IMR-90 (cell line): ENCODE measurements at regions not wholly inside any gene's neighbourhood (a gene's known extent, or its start where the extent isn't known, plus 50 kb on each side); places are given as distances from the start of the nearest gene placed in this dataset.

Experiments
- ATAC-seq: fragments of 200-7000 bp; cut with Tn5 transposase; 2 replicates; pipeline ENCODE4 v1.9.1; 2020; ENCODE audit warnings: low read depth, mild to moderate bottlenecking, moderate library complexity
- BruUV-seq: library from RNA; stranded (reverse); fragments of 400-500 nt; replicated peaks from 2 replicates; lab custom pipeline; 2021; lab: Mats Ljungman, UMichigan
- CTCF ChIA-PET: fragments of 300-600 bp; formaldehyde crosslinking; extraction: SDS; loops from one replicate; lab custom pipeline; 2021; ENCODE audit warnings: antibody characterized with exemption; lab: Yijun Ruan, JAX
- POLR2A ChIA-PET: fragments of 300-600 bp; sonication (Branson Sonifier 250); formaldehyde crosslinking; loops from one replicate; lab custom pipeline; 2022; ENCODE audit warnings: antibody characterized with exemption; ENCODE audit not compliant: unreplicated experiment; lab: Charles Lee
- DNase-seq: peaks from one replicate; pipeline ENCODE4 v3.0.0; 2013
- H2AFZ ChIP-seq: replicated peaks from 2 replicates; pipeline ENCODE3; 2013; ENCODE audit warnings: low read length, mild to moderate bottlenecking; ENCODE audit not compliant: poor library complexity
- H2AK5ac ChIP-seq: 2 replicates; pipeline ENCODE4 v1.6.1; 2013; ENCODE audit warnings: low read depth, low read length, inconsistent platforms
- H2AK9ac ChIP-seq: replicated peaks from 2 replicates; pipeline ENCODE3; 2013; ENCODE audit warnings: mild to moderate bottlenecking, low read depth, low read length, moderate library complexity; ENCODE audit not compliant: poor library complexity
- H2BK120ac ChIP-seq: 2 replicates; pipeline ENCODE4 v1.6.1; 2013; ENCODE audit warnings: low read depth, low read length, inconsistent platforms
- H2BK15ac ChIP-seq: 3 replicates; pipeline ENCODE4 v1.6.1; 2013; ENCODE audit warnings: low read depth, low read length, inconsistent platforms
- H2BK20ac ChIP-seq: 2 replicates; pipeline ENCODE4 v1.6.1; 2013; ENCODE audit warnings: low read depth, mild to moderate bottlenecking, inconsistent platforms, low read length, moderate library complexity
- H2BK5ac ChIP-seq: 2 replicates; pipeline ENCODE4 v1.6.1; 2013; ENCODE audit warnings: mild to moderate bottlenecking, low read depth, low read length, inconsistent platforms; ENCODE audit not compliant: poor library complexity, severe bottlenecking
- H3K14ac ChIP-seq: replicated peaks from 2 replicates; pipeline ENCODE4 v1.6.1; 2013; ENCODE audit warnings: low read depth, low read length, inconsistent platforms
- H3K18ac ChIP-seq: 2 replicates; pipeline ENCODE4 v1.6.1; 2013; ENCODE audit warnings: low read depth, low read length, control low read depth
- H3K23ac ChIP-seq: 2 replicates; pipeline ENCODE4 v1.6.1; 2013; ENCODE audit warnings: low read depth, low read length, inconsistent platforms
- H3K27ac ChIP-seq: 2 replicates; pipeline ENCODE4 v1.5.1; 2013; ENCODE audit warnings: mild to moderate bottlenecking, control low read depth, low read length; ENCODE audit not compliant: insufficient read depth
- H3K27me3 ChIP-seq: 2 replicates; pipeline ENCODE4 v1.6.1; 2013; ENCODE audit warnings: low read length; ENCODE audit not compliant: control insufficient read depth, insufficient read depth
- H3K36me3 ChIP-seq: 2 replicates; pipeline ENCODE4 v1.6.1; 2013; ENCODE audit warnings: low read length, mixed read lengths; ENCODE audit not compliant: control insufficient read depth, insufficient read depth
- H3K4ac ChIP-seq: 2 replicates; pipeline ENCODE4 v1.6.1; 2013; ENCODE audit warnings: low read depth, low read length, inconsistent platforms
- H3K4me1 ChIP-seq: 2 replicates; pipeline ENCODE4 v1.6.1; 2013; ENCODE audit warnings: low read length, mixed read lengths; ENCODE audit not compliant: control insufficient read depth, insufficient read depth
- H3K4me2 ChIP-seq: 2 replicates; pipeline ENCODE4 v1.6.1; 2013; ENCODE audit warnings: low read depth, mild to moderate bottlenecking, control low read depth, low read length, moderate library complexity
- H3K4me3 ChIP-seq: 2 replicates; pipeline ENCODE4 v1.5.1; 2013; ENCODE audit warnings: low read depth, mild to moderate bottlenecking, control low read depth, low read length, moderate library complexity; ENCODE audit not compliant: insufficient read depth
- H3K56ac ChIP-seq: 2 replicates; pipeline ENCODE4 v1.6.1; 2013; ENCODE audit warnings: low read length, inconsistent platforms; ENCODE audit not compliant: insufficient read depth; ENCODE audit errors: extremely low read depth
- H3K79me1 ChIP-seq, 2 experiments: 2 replicates each; pipeline ENCODE4 v1.6.1; 2013; ENCODE audit warnings: low read length in 2 of 2, inconsistent platforms in 1 of 2, low read depth in 1 of 2
- H3K9ac ChIP-seq: 2 replicates; pipeline ENCODE4 v1.6.1; 2013; ENCODE audit warnings: low read depth, low read length, control low read depth
- H3K9me1 ChIP-seq: 2 replicates; pipeline ENCODE4 v1.6.1; 2013; ENCODE audit warnings: low read length, inconsistent platforms; ENCODE audit not compliant: insufficient read depth
- H3K9me3 ChIP-seq: 2 replicates; pipeline ENCODE4 v1.6.1; 2013; ENCODE audit warnings: low read length; ENCODE audit not compliant: control insufficient read depth, insufficient read depth
- H4K20me1 ChIP-seq: 2 replicates; pipeline ENCODE4 v1.6.1; 2013; ENCODE audit warnings: low read length, inconsistent platforms; ENCODE audit not compliant: insufficient read depth
- H4K5ac ChIP-seq: 2 replicates; pipeline ENCODE4 v1.6.1; 2013; ENCODE audit warnings: mild to moderate bottlenecking, low read depth, low read length, control low read depth
- H4K8ac ChIP-seq, 2 experiments: 2 replicates each; pipeline ENCODE4 v1.6.1; 2013; ENCODE audit warnings: low read depth in 2 of 2, low read length in 2 of 2, control low read depth in 1 of 2, inconsistent platforms in 1 of 2
- H4K91ac ChIP-seq: 2 replicates; pipeline ENCODE4 v1.6.1; 2013; ENCODE audit warnings: low read depth, low read length, inconsistent platforms; ENCODE audit not compliant: insufficient read depth
- FOS ChIP-seq: fragments of 150-350 bp; IDR thresholded peaks from 2 replicates; pipeline ENCODE4 v1.6.1; 2016; ENCODE audit warnings: low read depth, low read length
- RAD21 ChIP-seq: IDR thresholded peaks from 2 replicates; pipeline ENCODE4 v1.6.1; 2012; ENCODE audit warnings: low read length, improper control_type of control experiment
- WGBS, 2 experiments: methylation state at CpG; one replicate each; pipeline versions ENCODE4 v1.1.5 to v1.1.7; 2013; ENCODE audit warnings: missing lambda C conversion rate in 2 of 2; ENCODE audit not compliant: insufficient read length in 1 of 2; ENCODE audit errors: extremely low coverage in 2 of 2; 5-methylcytosine and 5-hydroxymethylcytosine counted together
- dilution Hi-C: fragments of 300-500 bp; cut with HindIII; formaldehyde crosslinking; loops from one replicate; pipeline ENCODE4 v1.14.3; 2018; ENCODE audit warnings: low sequenced_read_pairs; ENCODE audit not compliant: unreplicated experiment
- in situ Hi-C: fragments of 300-500 bp; cut with MboI; formaldehyde crosslinking; loops from 3 replicates; pipeline ENCODE4 v1.14.3; 2019; ENCODE audit warnings: low sequenced_read_pairs, inconsistent platforms, mixed read lengths
- intact Hi-C: fragments of 100-400 bp; cut with micrococcal nuclease; formaldehyde crosslinking; loops from 2 replicates; pipeline ENCODE4 v1.10.0; 2022
- TF ChIP-seq, protein P1 (sequence below): conservative IDR thresholded peaks from 2 replicates; pipeline ENCODE4 v1.5.1; 2012; ENCODE audit warnings: mild to moderate bottlenecking, low read depth, low read length, improper control_type of control experiment

DNA sequence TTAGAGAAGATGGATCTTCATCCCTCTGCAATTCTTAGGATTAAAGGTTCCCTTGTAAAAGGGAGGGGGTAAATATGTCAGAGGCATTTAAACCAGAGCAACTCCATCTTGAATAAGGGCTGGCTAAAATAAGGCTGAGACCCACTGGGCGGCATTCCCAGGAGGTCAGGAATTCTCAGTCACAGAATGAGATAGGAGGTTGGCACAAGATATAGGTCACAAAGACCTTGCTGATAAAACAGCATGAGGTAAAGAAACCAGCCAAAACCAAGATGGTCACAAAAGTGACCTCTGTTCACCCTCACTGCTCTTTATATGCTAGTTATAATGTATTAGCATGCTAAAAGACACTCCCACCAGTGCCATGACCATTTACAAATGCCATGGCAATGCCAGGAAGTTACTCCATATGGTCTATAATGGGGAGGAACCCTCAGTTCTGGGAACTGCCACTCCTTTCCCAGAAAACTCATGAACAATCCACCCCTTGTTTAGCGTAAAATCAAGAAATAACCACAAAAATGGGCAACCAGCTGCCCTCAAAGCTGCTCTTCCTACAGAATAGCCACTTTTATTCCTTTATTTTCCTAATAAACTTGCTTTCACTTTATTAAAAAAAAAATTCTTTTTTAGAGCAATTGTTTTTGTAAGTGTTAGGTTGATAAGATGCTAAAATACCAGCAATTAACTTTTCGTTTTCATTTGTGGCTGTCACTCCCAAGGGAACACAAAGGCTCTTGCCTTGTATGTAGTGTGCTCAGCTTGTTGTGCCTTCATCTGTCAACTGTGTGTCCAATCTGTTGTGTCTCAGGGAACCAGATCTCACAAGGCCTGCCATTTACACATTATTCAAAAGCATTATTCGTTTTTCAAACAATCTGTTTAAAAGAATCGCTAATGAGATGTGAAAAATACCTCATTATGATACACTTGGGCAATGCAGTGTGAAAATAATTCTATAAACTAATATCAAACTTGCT is 205.2 kb upstream of the RGPD4 start:
- WGBS, 2 experiments: no CpG with 5 or more reads among the region's 5 CpGs
- Histone ChIP-seq H3K18ac (no peak overlapping the region), H2BK120ac (no peak overlapping the region), H3K56ac (no peak overlapping the region), H3K27ac (no peak overlapping the region), H4K8ac (no peak overlapping the region), H3K4ac (no peak overlapping the region), H4K20me1 (no peaks in the 10 kb centered on the region), H3K4me1 (no peaks in the 10 kb centered on the region), H2BK20ac (no peak overlapping the region), H3K9ac (no peak overlapping the region), H3K9me1 (no peaks in the 10 kb centered on the region), H3K27me3 (no peaks in the 10 kb centered on the region), H3K36me3 (no peaks in the 10 kb centered on the region), H2AK5ac (no peak overlapping the region), H2AK9ac (no peak overlapping the region), H3K4me3 (no peak overlapping the region), H3K4me2 (no peak overlapping the region), H3K9me3 (0 out of 2 replicates have a peak, but pooled peaks cover 9% of the 10 kb centered on the region), H3K14ac (no peak overlapping the region), H3K79me1 (no peaks in the 10 kb centered on the region), H3K23ac (no peak overlapping the region), H2BK5ac (no peak overlapping the region), H4K91ac (no peak overlapping the region), H2BK15ac (no peak overlapping the region), H2AFZ (no peak overlapping the region), H4K5ac (no peak overlapping the region)
- TF ChIP-seq, protein P1, sequence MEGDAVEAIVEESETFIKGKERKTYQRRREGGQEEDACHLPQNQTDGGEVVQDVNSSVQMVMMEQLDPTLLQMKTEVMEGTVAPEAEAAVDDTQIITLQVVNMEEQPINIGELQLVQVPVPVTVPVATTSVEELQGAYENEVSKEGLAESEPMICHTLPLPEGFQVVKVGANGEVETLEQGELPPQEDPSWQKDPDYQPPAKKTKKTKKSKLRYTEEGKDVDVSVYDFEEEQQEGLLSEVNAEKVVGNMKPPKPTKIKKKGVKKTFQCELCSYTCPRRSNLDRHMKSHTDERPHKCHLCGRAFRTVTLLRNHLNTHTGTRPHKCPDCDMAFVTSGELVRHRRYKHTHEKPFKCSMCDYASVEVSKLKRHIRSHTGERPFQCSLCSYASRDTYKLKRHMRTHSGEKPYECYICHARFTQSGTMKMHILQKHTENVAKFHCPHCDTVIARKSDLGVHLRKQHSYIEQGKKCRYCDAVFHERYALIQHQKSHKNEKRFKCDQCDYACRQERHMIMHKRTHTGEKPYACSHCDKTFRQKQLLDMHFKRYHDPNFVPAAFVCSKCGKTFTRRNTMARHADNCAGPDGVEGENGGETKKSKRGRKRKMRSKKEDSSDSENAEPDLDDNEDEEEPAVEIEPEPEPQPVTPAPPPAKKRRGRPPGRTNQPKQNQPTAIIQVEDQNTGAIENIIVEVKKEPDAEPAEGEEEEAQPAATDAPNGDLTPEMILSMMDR: no peak
- no peak for TF ChIP-seq FOS
- no peak for TF ChIP-seq RAD21
- BruUV-seq: no TSS peak
- intact Hi-C loops (no loop called here), in situ Hi-C loops (no loop called here), dilution Hi-C loops (no loop called here)
- ChIA-PET CTCF (no interaction called here), POLR2A (no interaction called here)
- ATAC-seq: no peak
- no peak for DNase-seq
